Stimulated activated CD4-positive, alpha-beta T cell treated with anti-CD3 and anti-CD28 coated beads, Interleukin-2, amount 100 ng/mL, for 48 hours (primary cell): ENCODE measurements at regions not wholly inside any gene's neighbourhood (a gene's known extent, or its start where the extent isn't known, plus 50 kb on each side); places are given as distances from the start of the nearest gene placed in this dataset.
"Not testable (repeated sequence)": the region's sequence is repeated elsewhere in the genome, so short reads cannot be mapped to it uniquely, and the experiment has no call there.

Experiments used
- DNase-seq, 2 donors: peaks; one replicate each; pipeline ENCODE4 v3.0.0-alpha.2; 2020

- DNase-seq, result no peak
Observed at GRCh38 chr7:86592185-86592584, 51.5 kb upstream of the GRM3 start.

DNA sequence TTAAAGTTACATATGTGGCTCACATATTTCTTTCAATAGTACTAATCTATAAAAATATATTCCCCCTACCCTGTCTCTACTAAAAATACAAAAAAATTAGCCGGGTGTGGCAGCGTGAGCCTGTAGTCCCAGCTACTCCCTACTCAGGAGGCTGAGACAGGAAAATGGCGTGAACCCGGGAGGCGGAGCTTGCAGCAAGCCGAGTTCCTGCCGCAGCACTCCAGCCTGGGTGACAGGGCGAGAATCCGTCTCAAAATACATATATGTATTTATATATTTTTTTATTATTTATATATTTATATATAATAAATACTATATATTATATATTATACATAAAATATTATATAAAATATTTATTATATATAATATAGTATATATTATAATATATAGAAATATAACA, 69.7 kb upstream of the GRM3 start:
- no peak for DNase-seq

DNA sequence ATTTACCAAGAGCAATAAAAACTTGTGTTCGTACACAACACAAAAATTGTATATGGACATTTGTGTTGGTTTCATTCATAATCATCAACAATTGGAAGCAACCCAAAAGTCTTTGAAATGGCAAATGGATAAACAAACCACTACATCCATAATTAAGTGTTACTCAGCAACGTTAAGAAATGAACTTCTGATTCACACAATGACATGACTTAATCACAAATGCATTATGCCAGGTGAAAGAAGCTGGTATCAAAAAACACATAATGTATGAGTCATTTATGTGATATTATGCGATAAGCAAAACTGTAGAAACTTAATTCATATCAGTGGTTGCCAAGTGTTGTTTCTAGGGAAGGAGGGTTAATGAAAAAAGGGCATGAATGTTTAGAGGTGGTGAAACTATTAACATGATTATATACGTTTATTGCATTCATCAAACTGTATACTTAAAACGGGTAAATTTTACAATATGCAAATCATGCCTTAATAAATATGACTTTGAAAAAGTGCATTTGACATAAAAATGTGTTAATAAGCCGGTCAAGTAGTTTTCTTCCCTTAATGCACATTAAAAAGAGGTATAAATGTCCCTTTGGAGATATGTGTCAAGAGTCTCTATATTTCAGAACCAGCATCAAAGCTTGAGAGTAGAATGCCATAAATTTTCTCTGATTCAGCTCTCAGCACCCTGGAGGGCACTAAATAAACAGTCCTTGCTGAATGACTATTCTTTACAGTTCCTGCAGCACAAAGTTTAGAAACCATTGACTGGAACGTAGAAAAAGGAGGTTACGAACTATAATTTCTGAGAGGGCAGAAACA, 84.8 kb upstream of the GRM3 start:
- no peak for DNase-seq

DNA sequence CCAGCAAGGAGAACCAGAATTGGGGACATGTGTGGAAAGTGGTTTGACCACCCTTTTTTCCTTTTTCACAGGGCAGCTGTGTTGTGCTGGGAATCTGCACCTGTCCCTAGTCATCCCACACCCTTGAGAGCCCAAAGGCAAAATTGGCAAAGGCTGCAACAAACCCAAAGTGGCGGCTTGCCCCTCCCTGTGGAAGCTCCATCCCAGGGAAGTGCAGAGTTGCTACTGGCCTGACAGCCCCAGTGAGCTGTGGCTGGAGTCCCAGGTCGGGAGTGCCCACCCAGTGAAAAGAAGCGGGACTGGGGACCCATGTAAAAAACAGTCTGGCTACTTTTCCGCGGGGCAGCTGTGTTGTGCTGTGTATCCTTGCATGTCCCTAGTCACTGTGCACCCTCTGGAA, 109.1 kb upstream of the GRM3 start:
- DNase-seq, result no peak

GRCh38 chr7:86504229-86504628, 139.5 kb upstream of the GRM3 start:
- no peak for DNase-seq

GRCh38 chr7:86499986-86500385, 143.7 kb upstream of the GRM3 start:
- DNase-seq, result no peak

DNA sequence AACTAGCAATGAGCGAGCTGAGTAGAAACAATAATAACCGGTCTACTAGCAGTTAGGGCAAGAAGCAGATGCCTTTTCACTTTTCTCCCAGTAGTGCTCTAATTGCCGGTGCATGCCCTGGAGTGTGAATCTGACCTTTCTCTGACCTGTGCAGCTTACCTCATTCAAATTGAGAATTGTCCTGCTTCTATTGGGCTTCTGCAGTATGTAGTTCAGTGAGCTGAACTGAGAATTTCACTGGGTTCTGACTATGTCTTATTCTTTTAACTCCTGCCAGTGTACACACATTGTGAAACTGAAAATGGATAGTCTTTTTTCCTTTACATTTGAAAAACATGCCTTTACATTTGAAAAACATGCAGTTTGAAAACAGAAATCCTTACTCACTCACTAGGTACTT, 157.9 kb upstream of the GRM3 start:
- no peak for DNase-seq

GRCh38 chr7:86479144-86479543, 164.6 kb upstream of the GRM3 start:
- no peak for DNase-seq

DNA sequence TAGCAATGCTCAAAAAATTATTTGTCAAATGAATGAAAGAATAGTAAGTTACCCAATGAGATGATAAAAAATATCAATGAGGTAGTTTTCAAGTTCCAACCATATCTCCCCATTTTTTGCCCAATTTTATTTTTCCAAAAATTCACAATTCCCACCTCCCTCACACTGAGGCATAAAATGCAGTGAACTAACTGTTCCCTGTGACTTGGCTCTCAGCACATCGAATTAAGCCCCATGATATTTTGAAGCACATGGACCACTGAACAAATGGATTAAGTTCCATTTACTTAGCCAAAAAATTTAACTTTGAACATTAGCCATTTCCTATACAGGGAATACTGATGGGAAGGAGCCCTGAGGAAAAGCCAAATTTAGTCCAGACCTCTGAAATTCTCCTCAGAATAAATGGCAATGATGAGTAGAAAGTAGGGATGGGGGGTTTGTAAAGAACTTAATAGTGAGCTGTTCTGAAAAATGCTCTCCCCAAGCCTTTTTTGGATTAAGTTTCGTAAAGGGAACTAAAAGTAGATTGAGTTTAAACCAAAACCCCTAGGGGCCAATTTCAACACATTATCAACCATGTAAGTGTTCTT, 166.3 kb upstream of the GRM3 start:
- no peak for DNase-seq

- DNase-seq, result no peak
Observed at GRCh38 chr7:86470763-86471162, 172.9 kb upstream of the GRM3 start.

DNA sequence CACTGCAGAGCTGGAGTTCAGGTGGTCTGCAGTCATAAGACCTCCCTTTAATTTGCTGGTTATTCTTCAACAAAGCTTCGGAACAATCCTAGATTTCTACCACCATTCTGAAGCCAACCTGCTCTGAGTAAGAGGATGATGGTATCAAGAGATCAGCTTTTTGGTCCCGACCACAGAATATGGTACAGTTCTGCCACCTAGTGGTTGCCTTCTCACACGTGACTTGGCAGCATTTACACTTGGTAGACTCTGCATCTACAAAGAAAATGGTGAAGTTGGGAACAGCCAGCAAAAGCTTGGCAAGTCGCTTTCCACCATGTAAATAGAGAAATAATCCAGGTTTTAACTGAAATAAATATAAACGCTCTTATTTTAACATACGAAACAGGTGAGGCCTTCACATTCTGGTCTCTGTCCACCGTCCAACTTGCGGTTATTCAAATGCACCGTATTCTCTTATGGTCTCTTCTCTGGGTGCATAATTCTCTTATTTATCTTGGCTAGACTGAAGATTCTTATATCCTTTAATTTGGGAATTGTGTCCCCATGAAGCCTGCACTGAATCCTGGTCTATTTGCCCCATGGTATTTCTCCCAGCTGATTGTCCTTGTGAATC, 173.9 kb upstream of the GRM3 start:
- peak; percentile 18 to 52 for DNase-seq

DNA sequence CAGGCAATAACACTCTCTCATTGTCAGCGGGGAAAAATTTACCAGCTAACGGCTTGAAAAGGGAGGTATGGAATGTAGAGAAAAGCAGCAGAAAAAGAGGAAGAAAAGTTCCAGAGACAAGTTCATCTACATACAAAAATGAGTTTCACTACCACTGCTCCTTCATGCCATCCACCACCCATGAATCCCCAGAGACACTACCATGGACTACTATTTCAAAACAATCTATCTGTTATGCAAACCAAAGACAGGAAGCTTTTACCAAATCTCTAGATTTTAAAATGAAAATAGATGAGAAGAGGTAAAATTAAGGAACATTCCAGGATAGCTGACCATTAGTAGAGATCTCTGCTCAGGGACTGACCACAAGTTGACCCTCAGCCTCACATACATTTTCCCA, 189.0 kb upstream of the GRM3 start:
- DNase-seq, result no peak

GRCh38 chr7:86453454-86453853, 190.3 kb upstream of the GRM3 start:
- DNase-seq, result no peak

- DNase-seq, result no peak
Observed at GRCh38 chr7:86448856-86449255, 194.9 kb upstream of the GRM3 start.

- DNase-seq, result no peak
Observed at GRCh38 chr7:86445285-86445684, 198.4 kb upstream of the GRM3 start.

DNA sequence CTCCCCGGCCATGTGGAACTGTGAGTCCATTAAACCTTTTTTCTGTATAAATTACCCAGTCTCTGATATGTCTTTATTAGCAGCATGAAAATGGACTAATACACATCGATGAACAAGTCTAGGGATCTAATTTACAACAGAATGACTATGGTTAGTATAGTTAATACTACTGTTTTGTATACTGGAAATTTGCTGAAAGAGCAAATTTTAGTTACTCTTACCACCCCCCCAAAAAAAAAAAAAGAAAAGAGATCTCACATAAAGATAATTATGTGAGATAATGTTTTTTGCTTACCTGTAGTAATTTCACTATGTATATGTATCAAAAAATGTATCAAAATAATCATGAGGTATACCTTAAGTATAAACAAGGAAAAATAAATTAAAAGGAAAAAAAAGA, 199.5 kb upstream of the GRM3 start:
- no peak for DNase-seq

- not testable (repeated sequence) for DNase-seq
Observed at GRCh38 chr7:86440420-86440819, 203.3 kb upstream of the GRM3 start.

DNA sequence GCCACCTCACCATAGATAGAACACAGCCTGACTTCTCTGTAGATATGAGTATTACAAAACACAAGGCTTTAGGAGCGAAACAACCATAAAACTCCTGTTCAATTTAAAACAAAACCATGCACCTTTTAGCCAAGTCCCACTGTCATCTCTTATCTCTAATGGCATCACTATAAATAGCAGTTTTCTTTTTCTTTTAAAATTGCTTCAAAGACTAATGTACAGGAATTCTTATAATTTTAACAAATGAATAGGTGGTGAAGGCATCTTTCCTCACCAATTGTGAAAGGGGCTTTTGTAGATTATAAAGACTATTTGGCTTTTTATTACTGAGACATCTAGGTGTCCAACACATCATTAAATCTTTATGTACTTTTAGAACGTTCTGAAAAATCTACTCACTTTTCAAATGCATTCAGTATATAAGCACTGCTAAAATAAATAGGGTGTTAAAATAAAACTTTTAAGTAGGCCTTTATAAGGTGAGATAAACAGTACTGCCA, 205.7 kb upstream of the GRM3 start:
- DNase-seq, result no peak

- DNase-seq, result no peak
Observed at GRCh38 chr7:86431761-86432160, 211.9 kb upstream of the GRM3 start.

GRCh38 chr7:86411814-86412213, 231.9 kb upstream of the GRM3 start:
- no peak for DNase-seq

GRCh38 chr7:86407291-86407690, 236.4 kb upstream of the GRM3 start:
- no peak for DNase-seq

GRCh38 chr7:86391813-86392212, 251.9 kb upstream of the GRM3 start:
- DNase-seq, result no peak

GRCh38 chr7:86375602-86376001, 268.1 kb upstream of the GRM3 start:
- not testable (repeated sequence) for DNase-seq

DNA sequence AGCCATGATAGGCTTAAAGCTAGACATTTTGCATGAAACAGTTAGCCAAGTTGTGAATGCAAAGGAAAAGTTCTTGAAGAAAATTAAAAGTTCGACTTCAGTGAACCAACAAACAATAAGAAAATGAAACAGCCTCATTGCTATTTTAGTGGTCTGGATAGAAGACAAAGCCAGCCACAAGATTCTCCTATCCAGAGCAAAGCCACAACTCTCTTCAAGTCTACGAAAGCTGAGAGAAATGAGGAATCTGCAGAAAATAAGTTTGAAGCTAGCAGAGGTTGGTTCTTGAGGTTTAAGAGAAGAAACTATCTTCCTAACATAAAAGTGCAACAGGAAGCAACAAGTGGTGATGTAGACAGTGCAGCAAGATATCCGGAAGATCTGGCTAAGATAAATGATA, 271.4 kb upstream of the GRM3 start:
- no peak for DNase-seq
